K562 (cell line): ENCODE measurements at regions not wholly inside any gene's neighbourhood (a gene's known extent, or its start where the extent isn't known, plus 50 kb on each side); places are given as distances from the start of the nearest gene placed in this dataset.

Source experiments
- ATAC-seq: fragments of 200-7000 bp; cut with Tn5 transposase; 3 replicates; pipeline ENCODE4 v1.9.1; 2020; ENCODE audit warnings: moderate library complexity
- BruUV-seq: library from RNA; stranded (reverse); fragments of 400-500 nt; replicated peaks from 2 replicates; lab custom pipeline; 2021; lab: Mats Ljungman, UMichigan
- CTCF ChIA-PET: fragments of 300-600 bp; formaldehyde crosslinking; extraction: SDS; loops from one replicate; lab custom pipeline; 2021; ENCODE audit warnings: low intra/inter-chr PET ratio; lab: Yijun Ruan, JAX
- POLR2A ChIA-PET: fragments of 300-600, 350-650 bp; sonication (Branson Sonifier 250); formaldehyde crosslinking; extraction: SDS; loops from one replicate; lab custom pipeline; 2021; ENCODE audit warnings: antibody characterized with exemption, inconsistent platforms; lab: Yijun Ruan, JAX
- DNase-seq, 4 experiments: peaks; one replicate each; pipeline versions ENCODE4 v3.0.0 to v3.0.0-alpha.2; 2011 to 2018; ENCODE audit warnings: low spot score in 3 of 4, mixed read lengths in 3 of 4; ENCODE audit errors: extremely low read depth in 1 of 4
- FAIRE-seq: peaks from 2 replicates; lab custom pipeline; 2011; peaks lifted over from hg19 to GRCh38; lab: Jason Lieb, UNC
- H2AFZ ChIP-seq: 2 replicates; pipeline ENCODE4 v1.6.0; 2011; ENCODE audit warnings: low read depth, low read length, control low read depth, inconsistent platforms
- H3K27ac ChIP-seq: fragments of 200-600 bp; 3 replicates; pipeline ENCODE4 v1.8.0; 2011; ENCODE audit warnings: low read depth, mild to moderate bottlenecking, control low read depth, inconsistent platforms, low read length, moderate library complexity, mixed read lengths; ENCODE audit errors: extremely low read depth
- H3K27me3 ChIP-seq, 2 experiments: fragments of 300-600 bp in 1 of 2; 2 replicates in 1 of 2; 3 replicates in 1 of 2; pipeline versions ENCODE4 v1.6.0 to v1.8.0; 2011; ENCODE audit warnings: inconsistent platforms in 2 of 2, low read length in 2 of 2, mild to moderate bottlenecking in 1 of 2, mixed read lengths in 1 of 2, moderate library complexity in 1 of 2; ENCODE audit not compliant: control insufficient read depth in 2 of 2, insufficient read depth in 2 of 2
- H3K36me3 ChIP-seq: fragments of 300-600 bp; 3 replicates; pipeline ENCODE4 v1.8.0; 2011; ENCODE audit warnings: mild to moderate bottlenecking, low read length, inconsistent platforms; ENCODE audit not compliant: control insufficient read depth, insufficient read depth
- H3K4me1 ChIP-seq, 2 experiments: fragments of 200-600 bp in 1 of 2; replicated peaks in 1 of 2; 2 replicates in 1 of 2; 3 replicates in 1 of 2; pipeline versions ENCODE4 v1.5.1 to v1.8.0; 2011; ENCODE audit warnings: inconsistent platforms in 2 of 2, low read length in 2 of 2, mild to moderate bottlenecking in 1 of 2, mixed read lengths in 1 of 2, moderate library complexity in 1 of 2; ENCODE audit not compliant: control insufficient read depth in 2 of 2, insufficient read depth in 2 of 2
- H3K4me2 ChIP-seq: 2 replicates; pipeline ENCODE4 v1.6.1; 2011; ENCODE audit warnings: low read length, control low read depth, inconsistent platforms, mixed read lengths; ENCODE audit not compliant: insufficient read depth
- H3K4me3 ChIP-seq: fragments of 200-600 bp; sonication (generic), shearing (Covaris generic); 2 replicates; pipeline ENCODE4 v1.5.1; 2016; ENCODE audit warnings: control low read depth, inconsistent platforms
- H3K79me2 ChIP-seq: fragments of 200-600 bp; 3 replicates; pipeline ENCODE4 v1.8.0; 2011; ENCODE audit warnings: low read length, inconsistent platforms; ENCODE audit not compliant: control insufficient read depth, insufficient read depth
- H3K9ac ChIP-seq, 2 experiments: 2 replicates each; pipeline versions ENCODE4 v1.6.0 to v1.6.1; 2011; ENCODE audit warnings: low read depth in 2 of 2, low read length in 2 of 2, control low read depth in 1 of 2, inconsistent platforms in 1 of 2, mild to moderate bottlenecking in 1 of 2, mixed read lengths in 1 of 2; ENCODE audit not compliant: insufficient read depth in 1 of 2
- H3K9me1 ChIP-seq: one replicate; pipeline ENCODE4 v1.6.0; 2011; ENCODE audit warnings: inconsistent platforms, mild to moderate bottlenecking, low read length, moderate library complexity; ENCODE audit not compliant: control insufficient read depth, insufficient read depth
- H3K9me3 ChIP-seq: replicated peaks from 2 replicates; pipeline ENCODE4 v1.5.1; 2011; ENCODE audit warnings: low read depth, low read length, inconsistent platforms; ENCODE audit not compliant: control insufficient read depth, insufficient read depth
- H4K20me1 ChIP-seq: replicated peaks from 2 replicates; pipeline ENCODE4 v1.6.1; 2011; ENCODE audit warnings: low read length, inconsistent platforms, mixed read lengths; ENCODE audit not compliant: control insufficient read depth, insufficient read depth
- ARID3A ChIP-seq: IDR thresholded peaks from 2 replicates; pipeline ENCODE4 v1.6.1; 2012; ENCODE audit warnings: low read depth, low read length, improper control_type of control experiment, borderline replicate concordance
- CCNT2 ChIP-seq: IDR thresholded peaks from 2 replicates; pipeline ENCODE4 v1.6.1; 2011; ENCODE audit warnings: borderline replicate concordance, low read depth, mild to moderate bottlenecking, moderate library complexity, mixed read lengths, low read length; ENCODE audit not compliant: insufficient read length; ENCODE audit errors: extremely low read depth
- CLOCK ChIP-seq: fragments of 250-450 bp; sonication (Bioruptor Pico); IDR thresholded peaks from 2 replicates; pipeline ENCODE4 v1.4.0; 2020; ENCODE audit warnings: mild to moderate bottlenecking, moderate library complexity, borderline replicate concordance
- NELFE ChIP-seq: IDR thresholded peaks from 2 replicates; pipeline ENCODE4 v1.6.1; 2011; ENCODE audit warnings: mild to moderate bottlenecking; ENCODE audit not compliant: insufficient read depth, insufficient read length
- PBX2 ChIP-seq, 2 experiments: IDR thresholded peaks in 1 of 2; conservative IDR thresholded peaks in 1 of 2; 2 replicates each; pipeline ENCODE4 v1.6.1; 2016; ENCODE audit warnings: low read depth in 2 of 2, mild to moderate bottlenecking in 1 of 2, missing compliant biosample characterization in 1 of 2, missing genetic modification characterization in 1 of 2, moderate library complexity in 1 of 2
- SMARCA5 ChIP-seq: fragments of 450-650 bp; IDR thresholded peaks from 2 replicates; pipeline ENCODE4 v1.6.1; 2016
- SREBF1 ChIP-seq: fragments of 150-350 bp; IDR thresholded peaks from 2 replicates; pipeline ENCODE4 v1.6.1; 2014; ENCODE audit warnings: antibody characterized with exemption, low read depth, low read length, borderline replicate concordance
- TAF7 ChIP-seq: fragments of 450-650 bp; IDR thresholded peaks from 2 replicates; pipeline ENCODE4 v1.6.1; 2016; ENCODE audit warnings: missing genetic modification characterization, missing compliant biosample characterization
- THRB ChIP-seq: fragments of 450-650 bp; formaldehyde crosslinking; conservative IDR thresholded peaks from 2 replicates; pipeline ENCODE4 v1.4.0; 2022; ENCODE audit warnings: mild to moderate bottlenecking, missing genetic modification characterization
- ZNF586 ChIP-seq: fragments of 450-650 bp; formaldehyde crosslinking; conservative IDR thresholded peaks from 2 replicates; pipeline ENCODE4 v1.4.0; 2020; ENCODE audit warnings: mild to moderate bottlenecking, moderate library complexity
- ZNF77 ChIP-seq: fragments of 250-450 bp; sonication (Bioruptor Pico); IDR thresholded peaks from 2 replicates; pipeline ENCODE4 v1.5.0; 2020
- whole genome bisulfite sequencing: fragments of 100-300 bp; shearing (Covaris generic); methylation state at CpG from one replicate; pipeline ENCODE4 v1.1.6; 2016; ENCODE audit warnings: low coverage, mixed read lengths; ENCODE audit not compliant: insufficient coverage; ENCODE audit errors: missing lambda C conversion rate; 5-methylcytosine and 5-hydroxymethylcytosine counted together
- in situ Hi-C: fragments of 300-500 bp; cut with MboI; formaldehyde crosslinking; loops from 4 replicates; pipeline ENCODE4 v1.15.0; 2018; ENCODE audit warnings: inconsistent platforms, mixed read lengths
- intact Hi-C: fragments of 100-400 bp; cut with micrococcal nuclease; formaldehyde crosslinking; loops from 2 replicates; pipeline ENCODE4 v1.14.2; 2022

- TF ChIP-seq ARID3A (no peak), ZNF586 (no peak), THRB (CRISPR knock-in tag) (no peak)
These were observed 729.2 kb downstream of the AACS start (continued) for GRCh38 chr12:125794401-125794800.

- H3K4me2 ChIP-seq: no peak overlapping the region
- no peak for FAIRE-seq
- TF ChIP-seq PBX2 (CRISPR knock-in tag; IDR thresholded peaks at IDR 0.05; ENCODE audit: low read depth) (no peak), PBX2 (tag; conservative IDR thresholded peaks at IDR 0.05; ENCODE audit: low read depth) (no peak), TAF7 (no peak), CLOCK (no peak), SREBF1 (no peak), CCNT2 (no peak), ZNF77 (no peak), NELFE (no peak), SMARCA5 (no peak)
These were observed 732.4 kb downstream of the AACS start for GRCh38 chr12:125797421-125798175.

More at GRCh38 chr12:125797421-125798175, 732.4 kb downstream of the AACS start:
- H3K27ac ChIP-seq: no peak overlapping the region
- no peaks in the 10 kb centered on the region for H3K79me2 ChIP-seq
- POLR2A ChIA-PET: no interaction called here
- no TSS peak for BruUV-seq
- ATAC-seq (no peak), DNase-seq (no peak)
- no peaks in the 10 kb centered on the region for H3K4me1 ChIP-seq
- CTCF ChIA-PET: no interaction called here
- H3K9me1 ChIP-seq: no peaks in the 10 kb centered on the region
- intact Hi-C loops (no loop called here), in situ Hi-C loops (no loop called here)
- H3K9ac ChIP-seq: no peak overlapping the region
- no peak overlapping the region for H3K4me3 ChIP-seq
- no peaks in the 10 kb centered on the region; the same call in 1 of the 2 replicates for H3K9me3 ChIP-seq
- H3K27me3 ChIP-seq: no peaks in the 10 kb centered on the region
- H2AFZ ChIP-seq: no peak overlapping the region
- no peaks in the 10 kb centered on the region for H3K36me3 ChIP-seq
- WGBS: 0% methylated on average over 4 of the region's 4 CpGs
- no peaks in the 10 kb centered on the region for H4K20me1 ChIP-seq
